ENCODE measurements at regions not wholly inside any gene's neighbourhood (a gene's known extent, or its start where the extent isn't known, plus 50 kb on each side); places are given as distances from the start of the nearest gene placed in this dataset.

- TF ChIP-seq POLR2A (IDR thresholded peaks at IDR 0.05; ENCODE audit: borderline replicate concordance, extremely low read depth, insufficient read depth, insufficient read length), result no peak
- no peak for TF ChIP-seq EGR1 (IDR thresholded peaks at IDR 0.05; ENCODE audit: low read depth)
- TF ChIP-seq SP1 (IDR thresholded peaks at IDR 0.05; ENCODE audit: low read depth), result no peak
- no peak for TF ChIP-seq REST (IDR thresholded peaks at IDR 0.05; ENCODE audit: low read depth)
- TF ChIP-seq POLR2AphosphoS5 (IDR thresholded peaks at IDR 0.05; ENCODE audit: low read depth, low read length), result no peak
- TF ChIP-seq CTCF (IDR thresholded peaks at IDR 0.05 in 2 of 3, conservative IDR thresholded peaks at IDR 0.05 in 1 of 3; ENCODE audit: borderline replicate concordance in 1 of 3, insufficient read depth in 1 of 3, low read depth in 2 of 3, low read length in 2 of 3), result no peak
These were observed 84.1 kb upstream of the PARD3 start for GRCh38 chr10:34899161-34899560.
